ENCODE measurements at regions not wholly inside any gene's neighbourhood (a gene's known extent, or its start where the extent isn't known, plus 50 kb on each side); places are given as distances from the start of the nearest gene placed in this dataset.

- Histone ChIP-seq H4K8ac (ENCODE audit: low read length) (no peak overlapping the region), H3K4me3 (ENCODE audit: insufficient read depth in 1 of 2, low read depth in 1 of 2, low read length in 2 of 2) (no peak overlapping the region), H3K79me1 (replicated peaks; ENCODE audit: low read length, poor library complexity, severe bottlenecking) (no peaks in the 10 kb centered on the region), H3K4me2 (ENCODE audit: low read length, poor library complexity, severe bottlenecking) (peak overlapping the region; percentile 39), H3K4me1 (ENCODE audit: control insufficient read depth, insufficient read depth, low read depth, low read length) (no peaks in the 10 kb centered on the region), H3K9ac (ENCODE audit: low read length) (no peak overlapping the region), H3K23ac (ENCODE audit: low read length in 2 of 2) (no peak overlapping the region), H4K91ac (ENCODE audit: low read length) (no peak overlapping the region), H2BK5ac (ENCODE audit: low read depth, low read length, poor library complexity, severe bottlenecking) (no peak overlapping the region), H2AK5ac (ENCODE audit: low read length, severe bottlenecking) (no peak overlapping the region), H2BK12ac (ENCODE audit: low read length in 2 of 2) (no peak overlapping the region), H3K9me3 (ENCODE audit: control insufficient read depth, low read length) (no peaks in the 10 kb centered on the region), H2BK120ac (ENCODE audit: low read depth, low read length) (no peak overlapping the region), H3K36me3 (ENCODE audit: control insufficient read depth in 1 of 2, insufficient read depth in 2 of 2, low read depth in 1 of 2, low read length in 2 of 2) (no peaks in the 10 kb centered on the region), H2BK15ac (ENCODE audit: low read depth, poor library complexity, severe bottlenecking) (no peak overlapping the region), H3K27ac (ENCODE audit: low read length, poor library complexity, severe bottlenecking) (peak overlapping the region; percentile 51), H3K14ac (ENCODE audit: low read length in 2 of 2) (no peak overlapping the region), H3K4ac (ENCODE audit: low read depth in 1 of 2, low read length in 2 of 2) (no peak overlapping the region), H3K18ac (ENCODE audit: low read depth in 1 of 2, low read length in 2 of 2) (no peak overlapping the region), H2AFZ (ENCODE audit: low read depth, low read length) (no peak overlapping the region), H3K27me3 (ENCODE audit: control insufficient read depth in 1 of 2, insufficient read depth in 1 of 2, low read length in 2 of 2) (no peaks in the 10 kb centered on the region)
- WGBS, result 75% methylated on average over 3 of the region's 3 CpGs
- DNase-seq, result no peak
Measured at GRCh38 chr2:209321076-209321475, 102.8 kb upstream of the MAP2 start.

- no peak overlapping the region for H3K14ac ChIP-seq (ENCODE audit: low read length in 2 of 2)
- no peak overlapping the region for H4K8ac ChIP-seq (ENCODE audit: low read length)
- H3K79me1 ChIP-seq (replicated peaks; ENCODE audit: low read length, poor library complexity, severe bottlenecking), result no peaks in the 10 kb centered on the region
- H2BK5ac ChIP-seq (ENCODE audit: low read depth, low read length, poor library complexity, severe bottlenecking), result no peak overlapping the region
- H2BK15ac ChIP-seq (ENCODE audit: low read depth, poor library complexity, severe bottlenecking), result no peak overlapping the region
- H3K36me3 ChIP-seq (ENCODE audit: control insufficient read depth in 1 of 2, insufficient read depth in 2 of 2, low read depth in 1 of 2, low read length in 2 of 2), result no peaks in the 10 kb centered on the region
- no peak overlapping the region for H4K91ac ChIP-seq (ENCODE audit: low read length)
- peak overlapping the region; percentile 15 for H3K27ac ChIP-seq (ENCODE audit: low read length, poor library complexity, severe bottlenecking)
- no peak overlapping the region for H3K9ac ChIP-seq (ENCODE audit: low read length)
- no peak overlapping the region for H3K23ac ChIP-seq (ENCODE audit: low read length in 2 of 2)
- H3K9me3 ChIP-seq (ENCODE audit: control insufficient read depth, low read length), result no peaks in the 10 kb centered on the region
- 69% methylated on average over 1 of the region's 3 CpGs for WGBS
- no peak overlapping the region for H2BK120ac ChIP-seq (ENCODE audit: low read depth, low read length)
- no peak overlapping the region for H2AK5ac ChIP-seq (ENCODE audit: low read length, severe bottlenecking)
- H2BK12ac ChIP-seq (ENCODE audit: low read length in 2 of 2), result no peak overlapping the region
- no peak overlapping the region for H3K4me2 ChIP-seq (ENCODE audit: low read length, poor library complexity, severe bottlenecking)
- H3K4me1 ChIP-seq (ENCODE audit: control insufficient read depth, insufficient read depth, low read depth, low read length), result no peaks in the 10 kb centered on the region
- no peak overlapping the region for H3K4me3 ChIP-seq (ENCODE audit: insufficient read depth in 1 of 2, low read depth in 1 of 2, low read length in 2 of 2)
- H3K27me3 ChIP-seq (ENCODE audit: control insufficient read depth in 1 of 2, insufficient read depth in 1 of 2, low read length in 2 of 2), result no peaks in the 10 kb centered on the region
- DNase-seq, result no peak
- H2AFZ ChIP-seq (ENCODE audit: low read depth, low read length), result no peak overlapping the region
- no peak overlapping the region for H3K4ac ChIP-seq (ENCODE audit: low read depth in 1 of 2, low read length in 2 of 2)
- H3K18ac ChIP-seq (ENCODE audit: low read depth in 1 of 2, low read length in 2 of 2), result no peak overlapping the region
Measured at GRCh38 chr2:209321581-209321980, 102.3 kb upstream of the MAP2 start.

GRCh38 chr2:209322041-209322440, 101.8 kb upstream of the MAP2 start:
- no CpG with 5 or more reads among the region's 1 CpG for WGBS
- no peak overlapping the region for H4K8ac ChIP-seq (ENCODE audit: low read length)
- H2BK15ac ChIP-seq (ENCODE audit: low read depth, poor library complexity, severe bottlenecking), result no peak overlapping the region
- H3K4ac ChIP-seq (ENCODE audit: low read depth in 1 of 2, low read length in 2 of 2), result no peak overlapping the region
- no peak overlapping the region for H3K18ac ChIP-seq (ENCODE audit: low read depth in 1 of 2, low read length in 2 of 2)
- H3K23ac ChIP-seq (ENCODE audit: low read length in 2 of 2), result no peak overlapping the region
- no peak overlapping the region for H4K91ac ChIP-seq (ENCODE audit: low read length)
- no peak overlapping the region for H3K27ac ChIP-seq (ENCODE audit: low read length, poor library complexity, severe bottlenecking)
- no peak for DNase-seq
- H3K14ac ChIP-seq (ENCODE audit: low read length in 2 of 2), result no peak overlapping the region
- H3K36me3 ChIP-seq (ENCODE audit: control insufficient read depth in 1 of 2, insufficient read depth in 2 of 2, low read depth in 1 of 2, low read length in 2 of 2), result no peaks in the 10 kb centered on the region
- no peaks in the 10 kb centered on the region for H3K79me1 ChIP-seq (replicated peaks; ENCODE audit: low read length, poor library complexity, severe bottlenecking)
- H2AFZ ChIP-seq (ENCODE audit: low read depth, low read length), result no peak overlapping the region
- H3K27me3 ChIP-seq (ENCODE audit: control insufficient read depth in 1 of 2, insufficient read depth in 1 of 2, low read length in 2 of 2), result no peaks in the 10 kb centered on the region
- H3K4me2 ChIP-seq (ENCODE audit: low read length, poor library complexity, severe bottlenecking), result no peak overlapping the region
- H2AK5ac ChIP-seq (ENCODE audit: low read length, severe bottlenecking), result no peak overlapping the region
- H3K4me1 ChIP-seq (ENCODE audit: control insufficient read depth, insufficient read depth, low read depth, low read length), result no peaks in the 10 kb centered on the region
- H2BK120ac ChIP-seq (ENCODE audit: low read depth, low read length), result no peak overlapping the region
- no peak overlapping the region for H2BK12ac ChIP-seq (ENCODE audit: low read length in 2 of 2)
- no peak overlapping the region for H3K4me3 ChIP-seq (ENCODE audit: insufficient read depth in 1 of 2, low read depth in 1 of 2, low read length in 2 of 2)
- no peak overlapping the region for H3K9ac ChIP-seq (ENCODE audit: low read length)
- no peaks in the 10 kb centered on the region for H3K9me3 ChIP-seq (ENCODE audit: control insufficient read depth, low read length)
- no peak overlapping the region for H2BK5ac ChIP-seq (ENCODE audit: low read depth, low read length, poor library complexity, severe bottlenecking)

GRCh38 chr2:209322905-209323512, 100.8 kb upstream of the MAP2 start:
- no peak overlapping the region for H2AK5ac ChIP-seq (ENCODE audit: low read length, severe bottlenecking)
- no peak overlapping the region for H2BK5ac ChIP-seq (ENCODE audit: low read depth, low read length, poor library complexity, severe bottlenecking)
- 71% methylated on average over 5 of the region's 5 CpGs for WGBS
- no peak overlapping the region for H2BK120ac ChIP-seq (ENCODE audit: low read depth, low read length)
- H3K4me2 ChIP-seq (ENCODE audit: low read length, poor library complexity, severe bottlenecking), result no peak overlapping the region
- H3K4ac ChIP-seq (ENCODE audit: low read depth in 1 of 2, low read length in 2 of 2), result no peak overlapping the region
- H2AFZ ChIP-seq (ENCODE audit: low read depth, low read length), result no peak overlapping the region
- no peak overlapping the region for H4K8ac ChIP-seq (ENCODE audit: low read length)
- H3K9ac ChIP-seq (ENCODE audit: low read length), result no peak overlapping the region
- no peak overlapping the region for H2BK15ac ChIP-seq (ENCODE audit: low read depth, poor library complexity, severe bottlenecking)
- no peak overlapping the region for H2BK12ac ChIP-seq (ENCODE audit: low read length in 2 of 2)
- no peaks in the 10 kb centered on the region for H3K79me1 ChIP-seq (replicated peaks; ENCODE audit: low read length, poor library complexity, severe bottlenecking)
- H3K14ac ChIP-seq (ENCODE audit: low read length in 2 of 2), result no peak overlapping the region
- H3K27me3 ChIP-seq (ENCODE audit: control insufficient read depth in 1 of 2, insufficient read depth in 1 of 2, low read length in 2 of 2), result no peaks in the 10 kb centered on the region
- no peak overlapping the region for H3K4me3 ChIP-seq (ENCODE audit: insufficient read depth in 1 of 2, low read depth in 1 of 2, low read length in 2 of 2)
- no peak for DNase-seq
- H3K23ac ChIP-seq (ENCODE audit: low read length in 2 of 2), result no peak overlapping the region
- no peak overlapping the region for H4K91ac ChIP-seq (ENCODE audit: low read length)
- no peaks in the 10 kb centered on the region for H3K4me1 ChIP-seq (ENCODE audit: control insufficient read depth, insufficient read depth, low read depth, low read length)
- H3K36me3 ChIP-seq (ENCODE audit: control insufficient read depth in 1 of 2, insufficient read depth in 2 of 2, low read depth in 1 of 2, low read length in 2 of 2), result no peaks in the 10 kb centered on the region
- H3K27ac ChIP-seq (ENCODE audit: low read length, poor library complexity, severe bottlenecking), result no peak overlapping the region
- H3K9me3 ChIP-seq (ENCODE audit: control insufficient read depth, low read length), result no peaks in the 10 kb centered on the region
- H3K18ac ChIP-seq (ENCODE audit: low read depth in 1 of 2, low read length in 2 of 2), result no peak overlapping the region
